ENCODE measurements at regions not wholly inside any gene's neighbourhood (a gene's known extent, or its start where the extent isn't known, plus 50 kb on each side); places are given as distances from the start of the nearest gene placed in this dataset.
"Not testable (repeated sequence)": the region's sequence is repeated elsewhere in the genome, so short reads cannot be mapped to it uniquely, and the experiment has no call there.

- Mint-ChIP-seq H3K27me3 (peaks cover 9% of the 10 kb centered on the region), H3K4me3 (no peak overlapping the region), H3K9me3 (no peaks in the 10 kb centered on the region), H3K36me3 (ENCODE audit: low read depth) (no peaks in the 10 kb centered on the region), H3K27ac (no peak overlapping the region), H3K4me1 (no peaks in the 10 kb centered on the region)
- POLR2A ChIA-PET = no interaction called here
- CTCF ChIA-PET = no interaction called here
- DNase-seq = no peak
Measured at GRCh38 chr2:216769626-216770025, 74.3 kb upstream of the IGFBP5 start.

- DNase-seq = no peak
- Mint-ChIP-seq H3K4me3 (no peak overlapping the region), H3K27me3 (peaks cover 13% of the 10 kb centered on the region), H3K36me3 (ENCODE audit: low read depth) (no peaks in the 10 kb centered on the region), H3K9me3 (no peaks in the 10 kb centered on the region), H3K4me1 (no peaks in the 10 kb centered on the region), H3K27ac (no peak overlapping the region)
- ChIA-PET CTCF (no interaction called here), POLR2A (no interaction called here)
Measured at GRCh38 chr2:216768908-216769411, 73.6 kb upstream of the IGFBP5 start.

- Mint-ChIP-seq H3K36me3 (ENCODE audit: low read depth) (no peaks in the 10 kb centered on the region), H3K4me3 (no peak overlapping the region), H3K27me3 (peaks cover 14% of the 10 kb centered on the region), H3K27ac (no peak overlapping the region), H3K4me1 (no peaks in the 10 kb centered on the region), H3K9me3 (no peaks in the 10 kb centered on the region)
- ChIA-PET POLR2A (no interaction called here), CTCF (interaction anchor here (1.3 kb wide), 1 partner anchor 10 kb away, joined by 4 read pairs; no protein-coding TSS in a partner anchor)
- no peak for DNase-seq
Measured at GRCh38 chr2:216765761-216766262, 70.5 kb upstream of the IGFBP5 start.

- no peaks in the 10 kb centered on the region for H3K36me3 Mint-ChIP-seq (ENCODE audit: low read depth)
- CTCF ChIA-PET = no interaction called here
- no peak overlapping the region for H3K27ac Mint-ChIP-seq
- no peaks in the 10 kb centered on the region for H3K9me3 Mint-ChIP-seq
- H3K4me3 Mint-ChIP-seq = no peak overlapping the region
- POLR2A ChIA-PET = no interaction called here
- no peaks in the 10 kb centered on the region for H3K4me1 Mint-ChIP-seq
- H3K27me3 Mint-ChIP-seq = peaks cover 17% of the 10 kb centered on the region
- DNase-seq = no peak
Measured at GRCh38 chr2:216763396-216763795, 68.0 kb upstream of the IGFBP5 start.

GRCh38 chr2:216761809-216762208 lies 66.5 kb upstream of the IGFBP5 start:
- no peak for DNase-seq
- H3K27me3 Mint-ChIP-seq = peaks cover 18% of the 10 kb centered on the region
- POLR2A ChIA-PET = no interaction called here
- H3K4me1 Mint-ChIP-seq = no peaks in the 10 kb centered on the region
- H3K9me3 Mint-ChIP-seq = no peaks in the 10 kb centered on the region
- no peak overlapping the region for H3K27ac Mint-ChIP-seq
- H3K4me3 Mint-ChIP-seq = no peak overlapping the region
- CTCF ChIA-PET = no interaction called here
- H3K36me3 Mint-ChIP-seq (ENCODE audit: low read depth) = no peaks in the 10 kb centered on the region

- H3K4me1 Mint-ChIP-seq = no peaks in the 10 kb centered on the region
- no peak for DNase-seq
- POLR2A ChIA-PET = no interaction called here
- H3K9me3 Mint-ChIP-seq = no peaks in the 10 kb centered on the region
- H3K4me3 Mint-ChIP-seq = no peak overlapping the region
- H3K27ac Mint-ChIP-seq = no peak overlapping the region
- CTCF ChIA-PET = no interaction called here
- no peaks in the 10 kb centered on the region for H3K36me3 Mint-ChIP-seq (ENCODE audit: low read depth)
- H3K27me3 Mint-ChIP-seq = peaks cover 18% of the 10 kb centered on the region
Measured at GRCh38 chr2:216761133-216761532, 65.8 kb upstream of the IGFBP5 start.

GRCh38 chr2:216758256-216759155 lies 63.2 kb upstream of the IGFBP5 start:
- ChIA-PET POLR2A (no interaction called here), CTCF (no interaction called here)
- no peak for DNase-seq
- peaks cover 9% of the 10 kb centered on the region for H3K27me3 Mint-ChIP-seq
- H3K27ac Mint-ChIP-seq = no peak overlapping the region
- H3K4me3 Mint-ChIP-seq = no peak overlapping the region
- H3K9me3 Mint-ChIP-seq = no peaks in the 10 kb centered on the region
- H3K36me3 Mint-ChIP-seq (ENCODE audit: low read depth) = no peaks in the 10 kb centered on the region
- H3K4me1 Mint-ChIP-seq = no peaks in the 10 kb centered on the region

GRCh38 chr2:216757532-216757931 lies 62.2 kb upstream of the IGFBP5 start:
- Mint-ChIP-seq H3K4me3 (no peak overlapping the region), H3K4me1 (no peaks in the 10 kb centered on the region), H3K27ac (no peak overlapping the region), H3K36me3 (ENCODE audit: low read depth) (no peaks in the 10 kb centered on the region), H3K9me3 (no peaks in the 10 kb centered on the region), H3K27me3 (peaks cover 11% of the 10 kb centered on the region)
- ChIA-PET CTCF (no interaction called here), POLR2A (no interaction called here)
- DNase-seq = no peak

- Mint-ChIP-seq H3K9me3 (no peaks in the 10 kb centered on the region), H3K36me3 (ENCODE audit: low read depth) (no peaks in the 10 kb centered on the region), H3K27ac (no peak overlapping the region), H3K27me3 (peaks cover 11% of the 10 kb centered on the region), H3K4me1 (no peaks in the 10 kb centered on the region), H3K4me3 (no peak overlapping the region)
- DNase-seq = no peak
- CTCF ChIA-PET = no interaction called here
- POLR2A ChIA-PET = no interaction called here
Measured at GRCh38 chr2:216756435-216756834, 61.1 kb upstream of the IGFBP5 start.

GRCh38 chr2:216754812-216755211 lies 59.5 kb upstream of the IGFBP5 start:
- no peaks in the 10 kb centered on the region for H3K4me1 Mint-ChIP-seq
- no peaks in the 10 kb centered on the region for H3K9me3 Mint-ChIP-seq
- no peak overlapping the region for H3K27ac Mint-ChIP-seq
- ChIA-PET POLR2A (no interaction called here), CTCF (no interaction called here)
- DNase-seq = no peak
- no peak overlapping the region for H3K4me3 Mint-ChIP-seq
- H3K36me3 Mint-ChIP-seq (ENCODE audit: low read depth) = no peaks in the 10 kb centered on the region
- H3K27me3 Mint-ChIP-seq = peaks cover 20% of the 10 kb centered on the region

GRCh38 chr2:216754336-216754735 lies 59.0 kb upstream of the IGFBP5 start:
- H3K36me3 Mint-ChIP-seq (ENCODE audit: low read depth) = no peaks in the 10 kb centered on the region
- CTCF ChIA-PET = no interaction called here

GRCh38 chr2:216752855-216753505 lies 57.6 kb upstream of the IGFBP5 start:
- ChIA-PET POLR2A (no interaction called here), CTCF (no interaction called here)
- DNase-seq = no peak
- Mint-ChIP-seq H3K9me3 (no peaks in the 10 kb centered on the region), H3K27ac (no peak overlapping the region), H3K36me3 (ENCODE audit: low read depth) (no peaks in the 10 kb centered on the region), H3K4me3 (no peak overlapping the region), H3K4me1 (no peaks in the 10 kb centered on the region), H3K27me3 (peaks cover 31% of the 10 kb centered on the region)

More at GRCh38 chr2:216754336-216754735, 59.0 kb upstream of the IGFBP5 start:
- Mint-ChIP-seq H3K27ac (no peak overlapping the region), H3K4me3 (no peak overlapping the region), H3K4me1 (no peaks in the 10 kb centered on the region), H3K9me3 (no peaks in the 10 kb centered on the region), H3K27me3 (peaks cover 25% of the 10 kb centered on the region)
- no peak for DNase-seq
- POLR2A ChIA-PET = no interaction called here

GRCh38 chr2:216750750-216751149 lies 55.4 kb upstream of the IGFBP5 start:
- not testable (repeated sequence) for H3K4me1 Mint-ChIP-seq, H3K27ac Mint-ChIP-seq

GRCh38 chr2:216746268-216746667 lies 50.9 kb upstream of the IGFBP5 start:
- CTCF ChIA-PET; H3K36me3 Mint-ChIP-seq (ENCODE audit: low read depth); H3K4me1 Mint-ChIP-seq; DNase-seq; H3K9me3 Mint-ChIP-seq; POLR2A ChIA-PET; H3K4me3 Mint-ChIP-seq; H3K27ac Mint-ChIP-seq: not testable (repeated sequence)
- H3K27me3 Mint-ChIP-seq = peaks cover 37% of the 10 kb centered on the region

More at GRCh38 chr2:216750750-216751149, 55.4 kb upstream of the IGFBP5 start:
- H3K36me3 Mint-ChIP-seq (ENCODE audit: low read depth); DNase-seq; POLR2A ChIA-PET; CTCF ChIA-PET; H3K4me3 Mint-ChIP-seq; H3K9me3 Mint-ChIP-seq: not testable (repeated sequence)
- H3K27me3 Mint-ChIP-seq = peaks cover 38% of the 10 kb centered on the region
